ENCODE measurements at regions not wholly inside any gene's neighbourhood (a gene's known extent, or its start where the extent isn't known, plus 50 kb on each side); places are given as distances from the start of the nearest gene placed in this dataset.

GRCh38 chr4:66991521-66991920 is 553.8 kb downstream of the CENPC start:
- DNase-seq (no peak), ATAC-seq (no peak)
- no peak overlapping the region for H3K4me3 Mint-ChIP-seq
- peaks cover 12% of the 10 kb centered on the region for H3K9me3 Mint-ChIP-seq
- no peak for TF ChIP-seq CTCF (IDR thresholded peaks at IDR 0.05)
- H3K4me1 Mint-ChIP-seq (ENCODE audit: low read depth), result no peaks in the 10 kb centered on the region
- H3K27me3 Mint-ChIP-seq, result no peaks in the 10 kb centered on the region
- ChIA-PET CTCF (no interaction called here), POLR2A (no interaction called here)
- intact Hi-C loops (cut with micrococcal nuclease), result no loop called here
- H3K27ac Mint-ChIP-seq, result no peak overlapping the region
- H3K36me3 Mint-ChIP-seq (ENCODE audit: low read depth), result no peaks in the 10 kb centered on the region

DNA sequence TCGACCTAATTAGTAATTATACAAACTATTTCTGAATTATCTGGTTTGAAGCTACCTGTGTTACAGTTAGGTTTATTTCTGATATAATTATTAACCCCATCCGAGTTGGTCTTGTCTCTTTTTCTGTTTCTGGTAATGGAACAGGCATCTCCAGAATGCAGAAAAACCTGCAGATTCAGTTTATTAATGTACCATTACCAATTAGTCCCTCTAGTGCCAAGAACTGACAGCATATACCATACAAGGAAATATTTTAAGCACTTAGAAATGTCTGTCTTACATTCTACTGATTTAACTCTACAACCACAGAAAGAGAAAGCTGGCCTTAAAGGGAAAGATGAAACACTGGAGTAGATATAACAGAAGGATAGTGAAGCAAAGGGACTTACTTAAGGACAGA is 570.6 kb downstream of the CENPC start:
- DNase-seq (no peak), ATAC-seq (no peak)
- Mint-ChIP-seq H3K4me1 (ENCODE audit: low read depth) (no peaks in the 10 kb centered on the region), H3K9me3 (no peaks in the 10 kb centered on the region), H3K27me3 (no peaks in the 10 kb centered on the region), H3K27ac (no peak overlapping the region), H3K36me3 (ENCODE audit: low read depth) (no peaks in the 10 kb centered on the region), H3K4me3 (no peak overlapping the region)
- CTCF ChIA-PET, result interaction anchor here (1.0 kb wide), 1 partner anchor 12 kb away, joined by 3 read pairs; no protein-coding TSS in a partner anchor
- no peak for TF ChIP-seq CTCF (IDR thresholded peaks at IDR 0.05)
- POLR2A ChIA-PET, result no interaction called here
- intact Hi-C loops (cut with micrococcal nuclease), result no loop called here

GRCh38 chr4:66972087-66972486 is 573.2 kb downstream of the CENPC start:
- H3K4me1 Mint-ChIP-seq (ENCODE audit: low read depth), result no peaks in the 10 kb centered on the region
- no peak overlapping the region for H3K27ac Mint-ChIP-seq
- H3K4me3 Mint-ChIP-seq, result no peak overlapping the region
- POLR2A ChIA-PET, result no interaction called here
- CTCF ChIA-PET, result no interaction called here
- DNase-seq (no peak), ATAC-seq (no peak)
- H3K27me3 Mint-ChIP-seq, result no peaks in the 10 kb centered on the region
- no peaks in the 10 kb centered on the region for H3K36me3 Mint-ChIP-seq (ENCODE audit: low read depth)
- intact Hi-C loops (cut with micrococcal nuclease), result no loop called here
- no peak for TF ChIP-seq CTCF (IDR thresholded peaks at IDR 0.05)
- H3K9me3 Mint-ChIP-seq, result no peaks in the 10 kb centered on the region

- no peak overlapping the region for H3K27ac Mint-ChIP-seq
Measured at GRCh38 chr4:66964467-66964866, 580.8 kb downstream of the CENPC start.

GRCh38 chr4:66963084-66963483 is 582.2 kb downstream of the CENPC start:
- CTCF ChIA-PET, result no interaction called here
- Mint-ChIP-seq H3K27me3 (no peaks in the 10 kb centered on the region), H3K4me3 (no peak overlapping the region), H3K9me3 (peaks cover under 1% of the 10 kb centered on the region), H3K4me1 (ENCODE audit: low read depth) (no peaks in the 10 kb centered on the region), H3K27ac (no peak overlapping the region), H3K36me3 (ENCODE audit: low read depth) (no peaks in the 10 kb centered on the region)
- intact Hi-C loops (cut with micrococcal nuclease), result no loop called here
- POLR2A ChIA-PET, result no interaction called here
- no peak for ATAC-seq
- DNase-seq, result no peak
- no peak for TF ChIP-seq CTCF (IDR thresholded peaks at IDR 0.05)

More at GRCh38 chr4:66964467-66964866, 580.8 kb downstream of the CENPC start:
- no peaks in the 10 kb centered on the region for H3K9me3 Mint-ChIP-seq
- intact Hi-C loops (cut with micrococcal nuclease), result no loop called here
- no peaks in the 10 kb centered on the region for H3K36me3 Mint-ChIP-seq (ENCODE audit: low read depth)
- H3K4me3 Mint-ChIP-seq, result no peak overlapping the region
- H3K4me1 Mint-ChIP-seq (ENCODE audit: low read depth), result no peaks in the 10 kb centered on the region
- ChIA-PET CTCF (no interaction called here), POLR2A (no interaction called here)
- no peak for DNase-seq
- no peak for ATAC-seq
- TF ChIP-seq CTCF (IDR thresholded peaks at IDR 0.05), result no peak
- H3K27me3 Mint-ChIP-seq, result no peaks in the 10 kb centered on the region

Data from activated CD8-positive, alpha-beta T cell treated with anti-CD3 and anti-CD28 coated beads for 36 hours (primary cell).